ENCODE measurements at regions not wholly inside any gene's neighbourhood (a gene's known extent, or its start where the extent isn't known, plus 50 kb on each side); places are given as distances from the start of the nearest gene placed in this dataset.

DNA sequence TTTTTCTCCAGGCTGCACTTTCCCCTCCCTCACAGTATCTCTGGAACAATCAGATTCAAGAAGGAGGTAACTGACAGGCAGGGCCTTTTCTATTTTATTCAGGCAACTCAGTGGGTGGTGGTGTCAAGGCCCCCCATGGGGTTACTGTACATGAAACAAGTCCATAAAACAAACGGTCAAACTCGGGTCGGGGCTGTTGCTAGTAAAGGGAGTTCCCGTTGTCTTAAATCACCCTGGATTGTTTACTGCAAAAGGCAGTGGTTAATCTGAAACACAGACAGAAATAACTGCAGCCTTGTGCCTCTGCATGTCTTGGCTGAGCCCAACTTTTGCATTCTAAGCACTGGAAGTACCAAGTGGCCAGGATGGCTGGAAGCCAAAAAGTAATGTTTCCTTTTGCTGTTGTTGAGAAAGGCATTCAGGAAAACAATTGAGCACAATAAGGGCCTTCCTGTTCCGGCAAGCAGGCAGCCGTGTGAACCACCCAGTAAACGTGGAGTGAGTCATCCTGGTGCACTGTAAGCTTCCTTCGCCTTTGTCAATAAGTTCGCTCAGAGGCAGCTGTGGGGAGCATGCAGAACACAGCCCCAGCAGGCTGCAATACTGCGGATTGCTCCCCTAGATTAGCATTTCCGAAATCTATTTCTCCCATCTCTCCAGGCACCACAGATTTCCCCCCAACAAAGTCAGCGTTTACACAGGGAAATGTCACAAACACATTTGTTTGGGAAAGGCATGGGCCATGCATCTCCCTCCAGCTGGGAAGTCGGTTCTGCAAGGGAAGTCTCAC, 149.6 kb downstream of the IRS1 start (continued):
- TF ChIP-seq, protein P1, sequence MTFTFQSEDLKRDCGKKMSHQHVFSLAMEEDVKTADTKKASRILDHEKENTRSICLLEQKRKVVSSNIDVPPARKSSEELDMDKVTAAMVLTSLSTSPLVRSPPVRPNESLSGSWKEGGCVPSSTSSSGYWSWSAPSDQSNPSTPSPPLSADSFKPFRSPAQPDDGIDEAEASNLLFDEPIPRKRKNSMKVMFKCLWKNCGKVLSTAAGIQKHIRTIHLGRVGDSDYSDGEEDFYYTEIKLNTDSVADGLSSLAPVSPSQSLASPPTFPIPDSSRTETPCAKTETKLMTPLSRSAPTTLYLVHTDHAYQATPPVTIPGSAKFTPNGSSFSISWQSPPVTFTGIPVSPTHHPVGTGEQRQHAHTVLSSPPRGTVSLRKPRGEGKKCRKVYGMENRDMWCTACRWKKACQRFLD (CRISPR knock-in tag; IDR thresholded peaks at IDR 0.05; ENCODE audit: borderline replicate concordance) = no peak
- TF ChIP-seq PAWR (CRISPR knock-in tag; IDR thresholded peaks at IDR 0.05; ENCODE audit: borderline replicate concordance) (no peak), NKX3-1 (CRISPR knock-in tag; IDR thresholded peaks at IDR 0.05) (peak; percentile 78; the same call in 1 of the 2 replicates), ERF (CRISPR knock-in tag; IDR thresholded peaks at IDR 0.05) (peak; percentile 97), IRF2 (CRISPR knock-in tag; IDR thresholded peaks at IDR 0.05) (peak; percentile 92), ZNF569 (CRISPR knock-in tag; IDR thresholded peaks at IDR 0.05; ENCODE audit: borderline replicate concordance) (no peak), ZNF720 (CRISPR knock-in tag; IDR thresholded peaks at IDR 0.05) (no peak), ZNF501 (CRISPR knock-in tag; IDR thresholded peaks at IDR 0.05) (peak; percentile 93), ZNF543 (CRISPR knock-in tag; IDR thresholded peaks at IDR 0.05) (no peak; the same call in 1 of the 2 replicates), ZNF605 (CRISPR knock-in tag; IDR thresholded peaks at IDR 0.05) (peak; percentile 92; the same call in 1 of the 2 replicates), KAT7 (CRISPR knock-in tag; IDR thresholded peaks at IDR 0.05; ENCODE audit: borderline replicate concordance) (no peak)
- TF ChIP-seq, protein P2, sequence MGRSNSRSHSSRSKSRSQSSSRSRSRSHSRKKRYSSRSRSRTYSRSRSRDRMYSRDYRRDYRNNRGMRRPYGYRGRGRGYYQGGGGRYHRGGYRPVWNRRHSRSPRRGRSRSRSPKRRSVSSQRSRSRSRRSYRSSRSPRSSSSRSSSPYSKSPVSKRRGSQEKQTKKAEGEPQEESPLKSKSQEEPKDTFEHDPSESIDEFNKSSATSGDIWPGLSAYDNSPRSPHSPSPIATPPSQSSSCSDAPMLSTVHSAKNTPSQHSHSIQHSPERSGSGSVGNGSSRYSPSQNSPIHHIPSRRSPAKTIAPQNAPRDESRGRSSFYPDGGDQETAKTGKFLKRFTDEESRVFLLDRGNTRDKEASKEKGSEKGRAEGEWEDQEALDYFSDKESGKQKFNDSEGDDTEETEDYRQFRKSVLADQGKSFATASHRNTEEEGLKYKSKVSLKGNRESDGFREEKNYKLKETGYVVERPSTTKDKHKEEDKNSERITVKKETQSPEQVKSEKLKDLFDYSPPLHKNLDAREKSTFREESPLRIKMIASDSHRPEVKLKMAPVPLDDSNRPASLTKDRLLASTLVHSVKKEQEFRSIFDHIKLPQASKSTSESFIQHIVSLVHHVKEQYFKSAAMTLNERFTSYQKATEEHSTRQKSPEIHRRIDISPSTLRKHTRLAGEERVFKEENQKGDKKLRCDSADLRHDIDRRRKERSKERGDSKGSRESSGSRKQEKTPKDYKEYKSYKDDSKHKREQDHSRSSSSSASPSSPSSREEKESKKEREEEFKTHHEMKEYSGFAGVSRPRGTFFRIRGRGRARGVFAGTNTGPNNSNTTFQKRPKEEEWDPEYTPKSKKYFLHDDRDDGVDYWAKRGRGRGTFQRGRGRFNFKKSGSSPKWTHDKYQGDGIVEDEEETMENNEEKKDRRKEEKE (IDR thresholded peaks at IDR 0.05) = no peak
- TF ChIP-seq, protein P3, sequence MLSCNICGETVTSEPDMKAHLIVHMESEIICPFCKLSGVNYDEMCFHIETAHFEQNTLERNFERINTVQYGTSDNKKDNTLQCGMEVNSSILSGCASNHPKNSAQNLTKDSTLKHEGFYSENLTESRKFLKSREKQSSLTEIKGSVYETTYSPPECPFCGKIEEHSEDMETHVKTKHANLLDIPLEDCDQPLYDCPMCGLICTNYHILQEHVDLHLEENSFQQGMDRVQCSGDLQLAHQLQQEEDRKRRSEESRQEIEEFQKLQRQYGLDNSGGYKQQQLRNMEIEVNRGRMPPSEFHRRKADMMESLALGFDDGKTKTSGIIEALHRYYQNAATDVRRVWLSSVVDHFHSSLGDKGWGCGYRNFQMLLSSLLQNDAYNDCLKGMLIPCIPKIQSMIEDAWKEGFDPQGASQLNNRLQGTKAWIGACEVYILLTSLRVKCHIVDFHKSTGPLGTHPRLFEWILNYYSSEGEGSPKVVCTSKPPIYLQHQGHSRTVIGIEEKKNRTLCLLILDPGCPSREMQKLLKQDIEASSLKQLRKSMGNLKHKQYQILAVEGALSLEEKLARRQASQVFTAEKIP (CRISPR knock-in tag; IDR thresholded peaks at IDR 0.05; ENCODE audit: borderline replicate concordance) = no peak
- TF ChIP-seq, protein P4, sequence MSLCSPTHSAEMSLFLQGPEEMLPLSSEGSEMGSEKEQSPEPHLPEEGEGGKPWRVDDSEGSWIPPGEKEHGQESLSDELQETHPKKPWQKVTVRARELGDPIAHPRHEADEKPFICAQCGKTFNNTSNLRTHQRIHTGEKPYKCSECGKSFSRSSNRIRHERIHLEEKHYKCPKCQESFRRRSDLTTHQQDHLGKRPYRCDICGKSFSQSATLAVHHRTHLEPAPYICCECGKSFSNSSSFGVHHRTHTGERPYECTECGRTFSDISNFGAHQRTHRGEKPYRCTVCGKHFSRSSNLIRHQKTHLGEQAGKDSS (CRISPR knock-in tag; IDR thresholded peaks at IDR 0.05; ENCODE audit: borderline replicate concordance, low read depth) = no peak
- TF ChIP-seq, protein P5, sequence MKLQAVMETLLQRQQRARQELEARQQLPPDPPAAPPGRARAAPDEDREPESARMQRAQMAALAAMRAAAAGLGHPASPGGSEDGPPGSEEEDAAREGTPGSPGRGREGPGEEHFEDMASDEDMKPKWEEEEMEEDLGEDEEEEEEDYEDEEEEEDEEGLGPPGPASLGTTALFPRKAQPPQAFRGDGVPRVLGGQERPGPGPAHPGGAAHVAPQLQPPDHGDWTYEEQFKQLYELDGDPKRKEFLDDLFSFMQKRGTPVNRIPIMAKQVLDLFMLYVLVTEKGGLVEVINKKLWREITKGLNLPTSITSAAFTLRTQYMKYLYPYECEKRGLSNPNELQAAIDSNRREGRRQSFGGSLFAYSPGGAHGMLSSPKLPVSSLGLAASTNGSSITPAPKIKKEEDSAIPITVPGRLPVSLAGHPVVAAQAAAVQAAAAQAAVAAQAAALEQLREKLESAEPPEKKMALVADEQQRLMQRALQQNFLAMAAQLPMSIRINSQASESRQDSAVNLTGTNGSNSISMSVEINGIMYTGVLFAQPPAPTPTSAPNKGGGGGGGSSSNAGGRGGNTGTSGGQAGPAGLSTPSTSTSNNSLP (IDR thresholded peaks at IDR 0.05; ENCODE audit: low read depth, low read length) = no peak
- TF ChIP-seq, protein P6, sequence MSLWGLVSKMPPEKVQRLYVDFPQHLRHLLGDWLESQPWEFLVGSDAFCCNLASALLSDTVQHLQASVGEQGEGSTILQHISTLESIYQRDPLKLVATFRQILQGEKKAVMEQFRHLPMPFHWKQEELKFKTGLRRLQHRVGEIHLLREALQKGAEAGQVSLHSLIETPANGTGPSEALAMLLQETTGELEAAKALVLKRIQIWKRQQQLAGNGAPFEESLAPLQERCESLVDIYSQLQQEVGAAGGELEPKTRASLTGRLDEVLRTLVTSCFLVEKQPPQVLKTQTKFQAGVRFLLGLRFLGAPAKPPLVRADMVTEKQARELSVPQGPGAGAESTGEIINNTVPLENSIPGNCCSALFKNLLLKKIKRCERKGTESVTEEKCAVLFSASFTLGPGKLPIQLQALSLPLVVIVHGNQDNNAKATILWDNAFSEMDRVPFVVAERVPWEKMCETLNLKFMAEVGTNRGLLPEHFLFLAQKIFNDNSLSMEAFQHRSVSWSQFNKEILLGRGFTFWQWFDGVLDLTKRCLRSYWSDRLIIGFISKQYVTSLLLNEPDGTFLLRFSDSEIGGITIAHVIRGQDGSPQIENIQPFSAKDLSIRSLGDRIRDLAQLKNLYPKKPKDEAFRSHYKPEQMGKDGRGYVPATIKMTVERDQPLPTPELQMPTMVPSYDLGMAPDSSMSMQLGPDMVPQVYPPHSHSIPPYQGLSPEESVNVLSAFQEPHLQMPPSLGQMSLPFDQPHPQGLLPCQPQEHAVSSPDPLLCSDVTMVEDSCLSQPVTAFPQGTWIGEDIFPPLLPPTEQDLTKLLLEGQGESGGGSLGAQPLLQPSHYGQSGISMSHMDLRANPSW (CRISPR knock-in tag; IDR thresholded peaks at IDR 0.05; ENCODE audit: borderline replicate concordance) = 0 out of 2 replicates have a peak, but pooled peaks have one; percentile 75
